Subcutaneous abdominal adipose tissue (tissue), 5 donors: ENCODE measurements at regions not wholly inside any gene's neighbourhood (a gene's known extent, or its start where the extent isn't known, plus 50 kb on each side); places are given as distances from the start of the nearest gene placed in this dataset.
A peak's percentile ranks its signal among the peaks of the same experiment; 100 is the strongest.

Source experiments
- H3K27ac ChIP-seq: one replicate; pipeline ENCODE4 v1.7.0; 2013; ENCODE audit warnings: low read depth, mild to moderate bottlenecking, inconsistent platforms, low read length, moderate library complexity
- H3K27me3 ChIP-seq, 5 donors: one replicate each; pipeline ENCODE4 v1.7.0; 2013; ENCODE audit warnings: low read length in 5 of 5, inconsistent platforms in 1 of 5; ENCODE audit not compliant: control insufficient read depth in 5 of 5, insufficient read depth in 4 of 5
- H3K36me3 ChIP-seq, 5 donors: one replicate each; pipeline ENCODE4 v1.7.0; 2013; ENCODE audit warnings: low read length in 5 of 5; ENCODE audit not compliant: control insufficient read depth in 5 of 5, insufficient read depth in 5 of 5
- H3K4me1 ChIP-seq, 5 donors: one replicate each; pipeline ENCODE4 v1.7.0; 2013; ENCODE audit warnings: low read length in 5 of 5, mild to moderate bottlenecking in 3 of 5, moderate library complexity in 1 of 5; ENCODE audit not compliant: control insufficient read depth in 5 of 5, insufficient read depth in 5 of 5
- H3K4me3 ChIP-seq, 5 donors: one replicate each; pipeline ENCODE4 v1.7.0; 2013; ENCODE audit warnings: low read length in 5 of 5, low read depth in 1 of 5
- H3K9ac ChIP-seq, 5 donors: one replicate each; pipeline ENCODE4 v1.7.0; 2013; ENCODE audit warnings: low read length in 5 of 5, mild to moderate bottlenecking in 4 of 5, moderate library complexity in 3 of 5
- H3K9me3 ChIP-seq, 5 donors: one replicate each; pipeline ENCODE4 v1.7.0; 2013; ENCODE audit warnings: low read length in 5 of 5; ENCODE audit not compliant: control insufficient read depth in 5 of 5
- donor health status: healthy.
- donor health status: healthy.
- donor health status: healthy.
- donor health status: healthy.
- donor health status: healthy.

- no peaks in the 10 kb centered on the region for H3K36me3 ChIP-seq
- no peaks in the 10 kb centered on the region for H3K27me3 ChIP-seq
- no peak overlapping the region for H3K27ac ChIP-seq
- H3K9me3 ChIP-seq = no peaks in the 10 kb centered on the region
- H3K9ac ChIP-seq = no peak overlapping the region
- peaks cover 0 to 8% (median 0%) of the 10 kb centered on the region in 5 donors for H3K4me1 ChIP-seq
- H3K4me3 ChIP-seq = no peak overlapping the region
These were observed 407.7 kb upstream of the JARID2 start for GRCh38 chr6:14838133-14838583.

- Histone ChIP-seq H3K9me3 (no peaks in the 10 kb centered on the region), H3K27me3 (no peaks in the 10 kb centered on the region), H3K4me3 (no peak overlapping the region), H3K36me3 (no peaks in the 10 kb centered on the region), H3K9ac (no peak overlapping the region), H3K27ac (no peak overlapping the region), H3K4me1 (peaks cover 0 to 5% (median 0%) of the 10 kb centered on the region in 5 donors)
These were observed 403.9 kb upstream of the JARID2 start for GRCh38 chr6:14841901-14842421.

- Histone ChIP-seq H3K9ac (no peak overlapping the region), H3K4me3 (no peak overlapping the region), H3K4me1 (no peaks in the 10 kb centered on the region), H3K9me3 (no peaks in the 10 kb centered on the region), H3K36me3 (no peaks in the 10 kb centered on the region), H3K27me3 (no peaks in the 10 kb centered on the region), H3K27ac (no peak overlapping the region)
These were observed 401.5 kb upstream of the JARID2 start for GRCh38 chr6:14844411-14844810.

- H3K36me3 ChIP-seq = no peaks in the 10 kb centered on the region
- H3K4me1 ChIP-seq = no peaks in the 10 kb centered on the region
- no peaks in the 10 kb centered on the region for H3K9me3 ChIP-seq
- no peak overlapping the region for H3K9ac ChIP-seq
- no peak overlapping the region for H3K4me3 ChIP-seq
- H3K27ac ChIP-seq = no peak overlapping the region
- no peaks in the 10 kb centered on the region for H3K27me3 ChIP-seq
These were observed 397.9 kb upstream of the JARID2 start for GRCh38 chr6:14848019-14848418.

- Histone ChIP-seq H3K36me3 (no peaks in the 10 kb centered on the region), H3K27ac (no peak overlapping the region), H3K9me3 (no peaks in the 10 kb centered on the region), H3K4me3 (no peak overlapping the region), H3K9ac (no peak overlapping the region), H3K27me3 (no peaks in the 10 kb centered on the region), H3K4me1 (no peaks in the 10 kb centered on the region)
These were observed 396.7 kb upstream of the JARID2 start for GRCh38 chr6:14849185-14849584.

GRCh38 chr6:14851281-14851680 is 394.6 kb upstream of the JARID2 start:
- Histone ChIP-seq H3K27ac (no peak overlapping the region), H3K9me3 (no peaks in the 10 kb centered on the region), H3K4me1 (peaks cover 0 to 3% (median 3%) of the 10 kb centered on the region in 5 donors)

GRCh38 chr6:14852375-14852774 is 393.5 kb upstream of the JARID2 start:
- no peaks in the 10 kb centered on the region for H3K9me3 ChIP-seq
- H3K27ac ChIP-seq = no peak overlapping the region
- H3K4me3 ChIP-seq = no peak overlapping the region
- no peaks in the 10 kb centered on the region for H3K27me3 ChIP-seq
- H3K4me1 ChIP-seq = peaks cover 0 to 9% (median 4%) of the 10 kb centered on the region in 5 donors
- H3K36me3 ChIP-seq = no peaks in the 10 kb centered on the region
- no peak overlapping the region for H3K9ac ChIP-seq

More at GRCh38 chr6:14851281-14851680, 394.6 kb upstream of the JARID2 start:
- no peaks in the 10 kb centered on the region for H3K27me3 ChIP-seq
- no peak overlapping the region for H3K4me3 ChIP-seq
- H3K9ac ChIP-seq = no peak overlapping the region
- H3K36me3 ChIP-seq = no peaks in the 10 kb centered on the region

GRCh38 chr6:14856177-14856576 is 389.7 kb upstream of the JARID2 start:
- Histone ChIP-seq H3K27ac (no peak overlapping the region), H3K27me3 (no peaks in the 10 kb centered on the region), H3K36me3 (no peaks in the 10 kb centered on the region), H3K9me3 (no peaks in the 10 kb centered on the region), H3K9ac (no peak overlapping the region), H3K4me1 (peaks cover 0 to 9% (median 4%) of the 10 kb centered on the region in 5 donors), H3K4me3 (no peak overlapping the region)

GRCh38 chr6:14857001-14857400 is 388.9 kb upstream of the JARID2 start:
- Histone ChIP-seq H3K27ac (no peak overlapping the region), H3K4me1 (peaks cover 0 to 9% (median 4%) of the 10 kb centered on the region in 5 donors), H3K4me3 (no peak overlapping the region), H3K27me3 (no peaks in the 10 kb centered on the region), H3K9me3 (no peaks in the 10 kb centered on the region), H3K9ac (no peak overlapping the region), H3K36me3 (no peaks in the 10 kb centered on the region)

GRCh38 chr6:14857501-14857900 is 388.4 kb upstream of the JARID2 start:
- H3K4me3 ChIP-seq = peak overlapping the region in 1 of 5 donors; percentile 7
- no peaks in the 10 kb centered on the region for H3K27me3 ChIP-seq
- H3K4me1 ChIP-seq = peaks cover 0 to 9% (median 4%) of the 10 kb centered on the region in 5 donors
- no peaks in the 10 kb centered on the region for H3K9me3 ChIP-seq
- H3K9ac ChIP-seq = no peak overlapping the region
- no peaks in the 10 kb centered on the region for H3K36me3 ChIP-seq
- H3K27ac ChIP-seq = no peak overlapping the region
